NCI-H146 (cell line): ENCODE measurements at regions not wholly inside any gene's neighbourhood (a gene's known extent, or its start where the extent isn't known, plus 50 kb on each side); places are given as distances from the start of the nearest gene placed in this dataset.
A peak's percentile ranks its signal among the peaks of the same experiment; 100 is the strongest.

Source experiments
- DNase-seq: peaks from one replicate; lab custom pipeline; 2025; lab: John Stamatoyannopoulos, UW

- no peak for DNase-seq
These were observed 357.6 kb upstream of the CWC22 start for GRCh38 chr2:180364719-180365118.

DNA sequence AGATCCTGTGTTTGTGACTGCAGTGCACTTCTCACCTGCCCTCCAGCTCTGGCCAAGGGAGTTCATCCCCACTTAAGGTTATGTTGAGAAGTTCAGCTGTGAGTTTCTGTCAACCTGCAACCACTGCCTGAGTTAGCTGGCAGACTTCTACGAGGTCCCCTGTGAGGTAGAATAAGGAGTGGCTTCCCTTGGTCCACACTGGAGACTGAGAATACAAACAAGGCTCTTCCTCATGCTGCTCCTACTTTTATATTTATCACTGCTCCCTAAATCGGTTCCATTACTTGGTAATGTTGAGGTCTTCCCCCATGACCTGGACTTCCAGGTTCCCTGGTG lies 353.2 kb upstream of the CWC22 start:
- no peak for DNase-seq

- peak; percentile 1 for DNase-seq
These were observed 352.6 kb upstream of the CWC22 start for GRCh38 chr2:180359522-180360282.

DNA sequence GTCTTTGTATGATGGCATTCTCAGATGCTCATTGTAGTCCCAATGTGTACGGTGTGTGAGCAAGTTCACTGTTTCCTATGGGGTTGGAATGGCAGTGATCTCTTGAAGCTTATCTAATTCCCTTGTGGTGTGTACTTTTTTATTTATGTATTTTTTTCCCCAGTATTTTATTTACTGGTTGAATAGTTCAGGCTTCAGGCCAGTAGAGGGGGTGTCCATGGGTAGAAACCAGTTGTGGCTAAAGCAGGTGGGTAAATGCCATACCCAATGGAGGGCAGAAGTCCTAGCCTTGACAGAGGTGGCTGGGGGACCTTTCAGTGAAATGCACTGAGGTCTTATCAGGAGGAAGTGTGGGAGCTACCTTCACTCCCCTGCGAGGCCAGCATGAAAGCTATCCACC lies 351.4 kb upstream of the CWC22 start:
- no peak for DNase-seq

GRCh38 chr2:180356676-180357075 lies 349.6 kb upstream of the CWC22 start:
- no peak for DNase-seq

DNA sequence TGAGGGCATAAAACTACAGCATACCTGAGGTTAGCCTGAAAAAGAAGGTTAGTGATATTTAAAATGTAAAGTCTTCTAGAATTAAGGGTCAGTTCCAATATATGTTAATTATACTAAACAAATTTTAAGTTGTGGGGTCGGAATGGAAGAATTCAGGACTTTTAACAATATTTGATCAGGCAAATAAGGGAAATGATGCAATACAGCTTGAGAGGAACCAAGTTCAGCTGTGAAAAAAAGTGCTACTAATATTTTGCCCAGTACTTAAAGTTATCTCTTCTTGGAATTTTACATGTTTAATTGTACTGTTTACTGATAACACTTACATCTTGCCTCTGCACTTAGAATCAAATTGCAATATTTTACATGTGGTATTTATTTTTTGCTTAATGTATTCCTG lies 345.5 kb upstream of the CWC22 start:
- no peak for DNase-seq

GRCh38 chr2:180349809-180350208 lies 342.7 kb upstream of the CWC22 start:
- no peak for DNase-seq

DNA sequence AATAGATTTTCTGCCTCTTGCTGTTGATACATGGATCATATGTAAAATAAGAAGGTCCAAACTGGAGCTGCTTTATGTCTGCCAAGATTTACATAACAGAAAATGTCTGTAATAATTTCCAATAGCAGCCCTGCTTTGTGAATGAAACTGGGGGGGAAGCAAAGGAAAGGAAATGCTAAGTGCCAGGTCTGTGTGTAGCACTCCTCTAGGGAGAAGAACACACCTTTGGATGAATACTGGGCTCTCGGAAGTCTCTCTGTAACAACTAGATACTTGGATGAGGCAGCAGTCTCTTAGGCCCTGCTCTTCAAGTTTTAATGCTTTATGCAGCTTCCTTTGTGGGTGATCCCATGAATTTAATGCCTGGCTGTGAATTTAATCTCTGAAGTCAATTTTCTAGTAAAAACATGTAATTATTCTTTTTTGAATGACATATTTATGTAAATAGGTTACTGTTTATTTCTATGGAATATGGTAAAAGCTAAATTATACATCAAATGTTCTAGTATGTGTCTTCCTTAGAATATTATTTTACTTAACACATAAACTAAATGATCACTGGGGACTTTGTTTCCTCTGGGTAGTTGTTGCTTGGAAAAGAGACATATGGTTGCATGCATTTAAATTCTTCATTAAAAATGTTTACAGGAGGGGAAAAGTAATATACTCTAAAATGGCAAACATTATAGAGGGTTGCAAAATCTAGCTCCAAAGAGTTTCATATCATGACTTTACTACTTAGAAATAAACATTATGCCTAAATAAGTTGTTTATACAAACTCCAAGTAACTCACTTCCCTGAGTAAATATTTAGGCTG lies 336.6 kb upstream of the CWC22 start:
- no peak for DNase-seq

DNA sequence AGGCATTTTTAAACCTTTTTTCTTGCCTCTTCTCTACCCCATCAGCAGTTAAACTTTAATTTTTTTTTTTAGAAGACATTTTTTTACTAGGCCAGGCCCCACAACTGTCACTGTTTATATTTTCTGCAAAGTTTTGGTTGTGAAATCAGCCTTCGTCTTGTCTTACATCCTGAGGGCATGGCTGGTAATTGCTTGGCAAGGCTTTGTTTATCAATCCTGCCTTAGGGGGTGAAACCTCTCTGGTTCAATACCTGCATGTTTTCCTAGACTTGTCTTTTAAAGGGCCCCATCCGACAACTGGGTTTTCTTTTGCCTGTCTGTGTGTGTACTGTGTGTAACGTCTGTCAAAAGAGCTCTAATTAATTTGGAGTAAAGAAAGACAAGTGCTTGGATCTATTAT lies 330.0 kb upstream of the CWC22 start:
- DNase-seq, result no peak

GRCh38 chr2:180336550-180336949 lies 329.5 kb upstream of the CWC22 start:
- DNase-seq, result no peak

DNA sequence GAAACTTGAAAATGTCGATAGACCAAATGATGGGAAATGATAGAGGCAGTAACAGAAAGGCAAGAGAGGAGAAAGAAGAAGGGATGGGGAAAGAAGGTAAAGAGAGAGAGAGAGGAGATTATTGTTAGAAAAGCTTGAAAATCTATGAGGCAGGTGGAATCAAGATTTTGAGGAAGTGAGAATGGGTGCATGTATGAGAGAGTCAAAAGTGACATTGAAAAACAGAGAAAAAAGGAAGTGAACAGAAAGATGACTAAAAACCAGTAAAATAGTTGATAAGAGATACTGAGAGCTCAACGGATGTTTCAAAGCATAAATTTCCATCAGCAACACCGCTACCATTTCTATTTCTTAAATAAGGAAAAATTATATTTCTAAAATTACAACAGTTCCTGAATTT lies 327.4 kb upstream of the CWC22 start:
- DNase-seq, result no peak

DNA sequence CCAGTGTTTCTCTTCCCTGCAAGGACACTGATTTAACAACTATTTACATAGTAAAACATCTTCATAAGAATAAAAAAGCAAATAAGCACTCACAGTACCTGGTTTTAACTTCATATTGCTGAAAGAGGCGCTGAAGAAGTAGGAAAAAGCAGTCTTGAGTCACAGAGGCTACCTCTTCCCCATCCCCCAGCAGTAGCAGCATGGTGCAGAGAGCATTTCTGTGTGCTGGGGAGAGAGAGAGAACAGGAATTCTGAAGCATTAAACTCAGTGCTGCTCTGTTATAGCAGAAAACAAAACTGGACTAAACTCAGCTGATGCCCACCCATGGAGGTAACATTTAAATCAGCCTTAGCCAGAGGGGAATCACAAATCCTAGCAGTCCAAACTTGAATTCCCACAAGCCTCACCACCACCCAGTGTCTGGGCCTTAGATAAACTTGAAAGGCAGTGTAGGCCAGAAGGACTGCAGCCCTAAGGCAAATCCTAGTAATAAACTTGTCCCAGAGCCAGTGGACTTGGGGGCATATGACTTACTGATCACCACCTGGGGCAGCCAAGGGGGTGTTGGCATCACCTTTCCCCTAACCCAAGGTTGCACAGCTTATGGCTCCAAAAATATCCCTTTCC lies 321.8 kb upstream of the CWC22 start:
- DNase-seq, result no peak

DNA sequence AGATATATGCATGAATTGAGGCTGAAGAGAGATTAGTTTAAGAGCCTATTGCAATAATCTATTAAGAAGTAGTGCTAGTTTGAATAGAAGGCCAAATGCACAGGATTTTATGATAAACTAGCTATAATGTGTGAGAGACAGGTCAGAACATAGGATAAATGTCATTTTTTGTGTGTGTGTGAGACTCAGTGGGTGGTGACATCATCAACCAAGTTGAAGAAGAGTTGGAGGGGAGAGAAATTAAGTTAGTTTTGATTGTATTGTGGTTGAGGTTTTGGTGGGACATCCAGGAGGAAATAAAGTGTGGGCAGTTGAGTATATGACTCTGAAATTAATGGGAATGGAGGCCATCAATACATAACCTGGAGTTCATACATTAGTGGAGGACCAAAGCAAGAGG lies 320.1 kb upstream of the CWC22 start:
- DNase-seq, result no peak

- no peak for DNase-seq
These were observed 318.5 kb upstream of the CWC22 start for GRCh38 chr2:180325416-180326120.

DNA sequence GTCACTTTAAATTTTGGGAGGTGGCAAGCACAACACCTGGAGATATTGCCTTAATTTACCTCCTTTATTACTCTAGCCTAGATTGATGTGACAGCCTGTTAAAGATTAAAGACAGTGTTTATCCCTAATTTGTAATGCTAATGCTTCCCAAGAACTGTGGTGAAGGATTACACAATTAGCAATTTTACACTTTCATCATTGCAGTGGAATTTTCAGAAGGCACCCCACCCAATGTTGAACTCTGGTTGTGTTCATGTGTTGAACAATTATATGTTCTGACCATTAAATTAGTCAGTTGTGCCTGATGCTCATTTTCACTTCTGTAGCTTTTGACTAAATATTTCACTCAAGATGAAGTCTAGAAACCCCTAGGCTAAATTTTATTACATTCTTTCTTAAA lies 317.1 kb upstream of the CWC22 start:
- no peak for DNase-seq

DNA sequence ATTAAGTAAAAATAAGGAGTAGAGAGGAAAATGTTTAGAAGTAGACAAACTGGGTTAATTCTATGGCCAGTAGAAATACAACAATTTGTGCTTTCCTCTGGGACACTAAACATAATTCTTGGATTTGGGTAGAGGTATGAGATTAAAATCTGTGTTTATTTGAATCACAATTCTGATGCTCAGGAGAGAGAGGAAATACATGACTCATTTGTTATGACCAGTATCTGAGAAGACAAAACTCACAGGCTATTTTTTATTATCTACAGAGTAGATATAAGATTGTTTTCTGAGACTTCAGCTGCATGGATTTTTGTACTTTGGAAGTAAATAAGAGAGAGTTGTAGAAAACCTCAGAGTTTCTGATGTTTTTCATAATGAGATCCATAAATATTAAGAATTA lies 315.7 kb upstream of the CWC22 start:
- DNase-seq, result no peak

DNA sequence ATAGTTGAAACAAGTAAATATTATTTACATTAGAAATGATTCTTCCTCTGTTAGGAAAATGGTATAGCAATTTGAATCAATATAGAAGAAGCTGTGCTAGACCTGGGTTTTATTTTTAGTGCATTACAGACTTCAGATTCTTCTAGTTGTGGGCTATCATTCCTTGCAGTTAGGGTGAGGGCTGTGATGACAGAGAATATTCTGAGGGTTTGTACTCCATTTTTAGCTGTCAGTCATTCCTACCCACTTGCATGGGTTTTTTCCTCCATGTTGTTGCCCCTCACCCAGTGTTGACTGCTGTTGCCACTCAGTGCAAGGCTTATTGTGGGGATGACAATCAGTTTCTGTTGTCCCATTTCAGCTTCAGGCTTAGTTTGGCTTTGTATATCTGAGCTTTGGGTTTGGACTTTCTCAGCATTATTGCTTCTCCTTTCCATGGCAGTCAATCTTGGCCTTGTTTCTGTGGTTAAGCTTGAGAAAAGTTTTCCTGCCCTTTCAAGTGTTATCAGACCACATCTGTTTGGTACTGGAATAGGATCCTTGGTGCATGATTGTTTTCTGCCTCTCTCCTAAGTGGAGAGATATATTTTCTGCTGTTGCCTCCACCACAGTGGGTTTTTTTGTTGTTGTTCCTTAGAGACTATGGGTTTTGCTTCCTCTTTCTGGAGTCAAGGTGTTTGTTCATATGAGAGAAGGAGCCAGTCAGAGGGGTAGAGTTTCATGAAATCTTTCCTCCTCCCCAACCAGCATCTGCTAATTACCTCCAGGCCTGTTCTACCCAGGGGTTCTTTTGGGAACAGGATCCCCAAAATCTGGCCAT lies 312.7 kb upstream of the CWC22 start:
- DNase-seq, result no peak

GRCh38 chr2:180314086-180314485 lies 307.0 kb upstream of the CWC22 start:
- DNase-seq, result no peak

- no peak for DNase-seq
These were observed 305.4 kb upstream of the CWC22 start for GRCh38 chr2:180312542-180312941.

GRCh38 chr2:180307096-180307495 lies 300.0 kb upstream of the CWC22 start:
- no peak for DNase-seq

GRCh38 chr2:180306346-180306745 lies 299.2 kb upstream of the CWC22 start:
- DNase-seq, result no peak
